HG02970 (cell line): ENCODE measurements at regions not wholly inside any gene's neighbourhood (a gene's known extent, or its start where the extent isn't known, plus 50 kb on each side); places are given as distances from the start of the nearest gene placed in this dataset.

Experiments
- ATAC-seq: cut with Tn5 transposase; IDR thresholded peaks from one replicate; pipeline ENCODE4 v1.9.1; 2021; ENCODE audit warnings: mild to moderate bottlenecking, moderate library complexity, moderate number of reproducible peaks; ENCODE audit not compliant: unreplicated experiment, low FRiP score

DNA sequence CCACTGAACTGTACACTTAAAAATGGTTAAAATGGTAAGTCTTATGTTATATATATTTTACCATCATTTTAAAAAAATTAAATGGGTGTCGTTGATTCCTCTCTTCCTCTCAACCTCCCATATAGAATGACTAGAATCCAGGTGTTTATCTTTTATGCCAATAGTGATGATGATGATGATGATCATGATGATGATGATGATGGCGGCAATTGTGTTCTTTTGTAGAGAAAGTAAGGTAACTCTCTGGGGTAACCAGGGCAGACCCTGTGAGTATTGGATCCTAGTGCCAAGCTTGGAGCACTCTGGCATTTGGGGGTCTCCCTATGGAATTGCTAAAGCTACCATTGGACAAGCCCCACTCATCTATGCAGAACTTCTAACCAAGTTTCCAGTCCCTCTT is 113.6 kb downstream of the GLI2 start:
- ATAC-seq = no peak

DNA sequence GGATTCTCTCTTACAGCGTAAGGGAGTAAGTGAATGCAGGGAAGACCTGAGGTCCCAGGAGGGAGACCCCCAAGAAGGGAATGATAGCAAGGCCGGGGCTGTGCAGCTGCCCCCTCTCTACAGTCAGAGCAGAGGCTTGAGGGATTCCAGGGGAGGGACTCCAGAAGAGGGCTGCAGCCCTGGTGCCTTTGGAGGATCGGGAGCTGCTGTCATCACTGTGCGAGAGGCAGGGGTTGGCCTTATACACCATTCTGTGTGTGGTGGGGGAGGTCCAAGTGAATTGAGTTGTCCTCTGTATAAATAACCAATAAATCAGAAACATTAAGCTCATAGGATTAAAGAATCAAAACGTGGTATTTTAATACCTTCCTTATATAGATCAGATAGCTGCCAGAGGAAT is 114.9 kb downstream of the GLI2 start:
- no peak for ATAC-seq

- no peak for ATAC-seq
These were observed 115.6 kb downstream of the GLI2 start for GRCh38 chr2:120851116-120851773.

GRCh38 chr2:120852200-120852815 is 116.6 kb downstream of the GLI2 start:
- no peak for ATAC-seq

GRCh38 chr2:120853306-120854013 is 117.8 kb downstream of the GLI2 start:
- no peak for ATAC-seq

DNA sequence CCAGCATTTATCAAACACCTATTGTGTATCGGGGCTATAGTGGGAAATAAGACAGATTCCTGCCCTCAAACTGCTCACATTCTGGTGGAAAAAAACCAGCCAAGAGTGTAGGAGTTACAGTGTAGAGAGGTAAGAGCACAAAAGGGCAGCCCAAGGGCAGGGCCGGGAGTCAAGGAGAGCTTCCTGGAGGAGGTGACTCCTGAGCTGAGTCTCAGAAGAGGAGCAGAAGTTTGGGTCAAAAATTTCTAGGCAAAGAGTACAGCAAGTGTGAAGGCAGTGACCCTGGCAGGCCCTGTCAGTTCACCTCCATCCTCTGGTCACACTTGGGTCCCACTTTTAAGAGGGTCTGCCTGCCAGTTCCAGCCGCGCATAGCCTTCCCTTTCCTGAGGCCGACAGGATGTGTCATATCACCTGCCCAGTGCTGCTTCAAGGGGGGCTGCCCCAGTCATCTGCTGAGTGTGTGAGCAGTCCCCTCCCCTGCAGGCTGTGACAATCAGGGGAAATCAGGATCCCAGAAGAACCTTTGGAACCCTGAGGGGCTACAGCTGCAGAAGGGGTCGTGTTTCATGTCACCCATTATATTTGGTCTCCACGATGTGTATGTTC is 118.4 kb downstream of the GLI2 start:
- ATAC-seq = no peak

GRCh38 chr2:120854766-120855530 is 119.3 kb downstream of the GLI2 start:
- no peak for ATAC-seq

GRCh38 chr2:120855855-120856405 is 120.3 kb downstream of the GLI2 start:
- ATAC-seq = no peak

DNA sequence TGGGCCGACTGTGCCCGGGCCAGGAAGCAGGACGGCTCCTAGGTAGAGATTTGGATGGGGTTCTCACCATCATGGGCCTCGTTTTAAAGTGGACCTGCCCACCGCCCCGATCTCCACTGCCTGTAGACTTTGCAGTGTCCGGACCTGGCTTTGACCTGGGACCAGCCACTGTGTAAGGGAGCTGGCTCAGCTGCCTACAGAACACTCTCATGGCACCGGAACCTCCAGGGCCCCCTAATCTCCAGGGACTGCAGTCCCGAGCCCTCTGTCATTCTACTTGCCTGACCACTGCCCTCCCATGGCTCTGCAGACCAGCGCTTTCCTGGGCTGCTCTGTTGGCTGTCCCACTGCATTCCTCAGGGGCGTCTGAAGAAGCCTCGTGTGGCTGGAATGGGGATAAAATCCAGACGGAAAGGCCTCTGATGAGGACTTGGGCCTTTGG is 120.8 kb downstream of the GLI2 start:
- no peak for ATAC-seq

- ATAC-seq = no peak
These were observed 121.8 kb downstream of the GLI2 start for GRCh38 chr2:120857422-120857821.

DNA sequence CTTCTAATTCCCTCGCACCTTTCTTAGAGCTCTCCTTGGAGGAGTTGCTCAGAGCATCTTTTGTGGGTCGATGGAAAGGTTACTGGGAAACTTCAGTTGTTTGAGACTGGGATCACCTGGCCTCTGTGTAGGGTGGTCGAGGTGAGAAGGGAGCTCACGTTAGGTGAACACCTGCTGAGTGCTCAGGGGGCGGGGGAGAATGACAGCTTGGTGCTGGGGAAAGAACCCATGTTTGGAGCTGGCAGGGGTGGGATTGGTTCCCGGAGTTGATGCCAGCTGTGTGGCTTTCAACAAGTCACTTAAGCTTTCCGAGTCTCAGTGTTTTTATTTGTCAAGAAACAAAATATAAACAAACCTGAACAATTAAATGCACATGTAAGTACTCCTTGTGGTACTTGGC is 122.3 kb downstream of the GLI2 start:
- no peak for ATAC-seq

DNA sequence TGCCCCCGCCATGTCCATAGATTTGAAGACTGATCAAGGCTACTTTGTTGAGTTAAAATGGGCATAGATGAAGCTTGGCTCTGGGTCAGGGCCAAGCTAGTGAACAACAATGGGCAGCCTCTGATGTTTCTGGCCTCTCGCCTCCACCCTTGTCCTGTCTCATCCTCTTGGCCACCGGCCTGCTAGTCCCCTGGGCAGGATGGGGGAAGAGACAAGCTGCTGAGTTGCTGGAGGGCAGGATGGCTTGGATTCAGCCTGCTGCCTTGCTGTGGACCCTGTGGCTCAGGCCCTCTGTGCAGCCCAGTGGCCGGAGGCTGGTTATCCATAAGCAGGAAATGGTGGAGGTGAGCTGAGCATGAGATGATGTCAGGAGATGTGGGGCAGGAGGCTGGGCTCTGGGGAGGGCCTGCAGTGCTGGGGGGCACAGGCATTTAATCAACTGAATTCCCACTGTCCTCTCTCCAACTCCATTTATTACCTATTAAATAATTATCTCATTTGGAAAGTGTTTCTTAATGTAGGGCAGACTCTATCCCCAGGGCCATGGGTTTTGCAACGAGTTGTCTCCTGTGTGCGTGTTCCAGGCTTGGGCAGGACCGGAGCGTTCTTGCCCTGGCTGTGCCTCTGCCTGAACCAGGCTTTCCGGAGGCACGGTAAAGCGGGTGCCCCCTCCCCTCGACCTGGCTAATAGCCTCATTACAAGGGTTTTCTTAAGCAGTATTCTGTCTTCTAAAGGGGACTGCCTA is 122.9 kb downstream of the GLI2 start:
- no peak for ATAC-seq

DNA sequence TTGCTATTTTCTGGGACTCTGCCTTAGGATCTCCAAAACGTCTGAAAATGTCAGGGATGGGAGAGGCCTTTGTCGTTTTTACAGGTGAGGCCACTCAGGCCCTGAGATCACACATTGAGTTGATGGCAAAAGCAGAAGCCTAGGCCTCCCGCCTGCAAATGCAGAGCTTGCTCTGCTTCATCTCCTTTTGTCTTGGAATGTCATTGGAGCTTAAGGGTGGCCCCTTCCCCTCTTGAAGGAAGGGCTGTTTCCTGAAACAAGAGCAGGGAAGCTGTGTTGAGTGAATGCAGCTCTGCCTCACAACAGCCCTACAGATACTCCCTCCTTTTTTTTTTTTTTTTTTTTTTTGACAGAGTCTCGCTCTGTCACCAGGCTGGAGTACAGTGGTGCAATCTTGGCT is 123.5 kb downstream of the GLI2 start:
- no peak for ATAC-seq

DNA sequence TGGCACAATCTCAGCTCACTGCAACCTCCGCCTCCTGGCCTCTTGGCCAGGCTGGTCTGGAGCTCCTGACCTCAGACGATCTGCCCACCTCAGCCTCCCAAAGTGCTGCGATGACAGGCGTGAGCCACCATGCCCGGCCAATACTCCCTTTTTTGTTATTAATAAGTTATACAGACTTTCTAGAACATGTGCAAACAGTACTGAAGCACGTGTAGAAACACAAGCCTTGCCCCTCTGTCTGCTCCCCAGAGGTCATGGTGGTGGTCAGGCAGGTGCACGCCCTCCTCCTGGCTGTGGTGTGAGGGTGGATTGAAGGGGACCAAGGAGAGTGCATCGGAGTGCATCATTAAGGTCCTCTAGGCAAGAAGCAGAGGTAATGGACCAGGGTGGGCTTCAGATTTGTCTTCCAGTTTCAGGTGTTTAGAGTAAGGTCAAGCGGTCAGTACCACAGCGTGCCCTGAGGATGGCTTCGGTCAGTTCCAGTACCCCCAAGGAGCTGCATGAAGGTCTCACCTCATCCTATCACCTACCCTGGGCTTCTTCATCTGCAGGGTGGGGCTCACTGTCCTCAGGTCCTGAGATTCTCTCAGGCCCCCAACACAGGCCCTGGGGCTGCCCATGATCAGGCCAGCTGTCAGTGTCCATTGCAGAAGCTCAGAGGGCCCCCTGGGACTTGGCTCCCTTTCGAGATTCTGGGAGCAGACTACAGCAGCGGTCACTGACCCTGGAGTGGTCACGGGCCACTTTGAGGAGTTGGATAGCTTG is 124.3 kb downstream of the GLI2 start:
- ATAC-seq = no peak

- no peak for ATAC-seq
These were observed 124.9 kb downstream of the GLI2 start for GRCh38 chr2:120860579-120860922.

- ATAC-seq = no peak
These were observed 125.5 kb downstream of the GLI2 start for GRCh38 chr2:120861191-120861575.

DNA sequence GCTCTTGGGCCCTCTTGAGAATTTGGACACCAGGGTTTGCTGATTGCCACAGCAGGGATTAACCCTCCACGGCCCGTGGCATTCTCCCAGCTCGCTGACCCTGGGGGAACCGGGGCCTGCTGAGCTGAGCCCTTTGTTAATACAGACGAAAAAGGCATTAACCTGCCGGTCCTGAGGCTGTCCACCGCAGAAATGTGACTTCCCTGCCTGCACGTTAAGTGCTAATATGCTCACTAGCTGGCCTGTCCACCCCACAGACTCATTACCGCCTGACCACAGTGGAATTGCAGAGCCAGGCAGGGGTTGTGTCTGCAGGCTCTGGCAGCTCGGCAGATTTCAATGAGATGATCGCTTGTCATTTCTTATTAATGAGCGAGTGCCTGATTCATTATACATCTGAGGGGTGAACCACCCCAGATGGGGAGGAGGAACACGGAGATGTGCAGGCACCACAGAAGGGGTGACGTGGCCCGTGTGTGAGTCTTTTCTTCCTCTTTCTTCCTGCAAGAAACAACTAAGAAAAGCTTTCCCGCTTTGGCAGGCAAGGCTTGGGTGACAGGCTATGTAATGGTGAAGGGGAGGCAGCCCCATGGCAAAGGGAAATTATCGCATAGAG is 126.0 kb downstream of the GLI2 start:
- no peak for ATAC-seq

GRCh38 chr2:120862201-120863060 is 126.8 kb downstream of the GLI2 start:
- ATAC-seq = no peak
